ENCODE measurements at regions not wholly inside any gene's neighbourhood (a gene's known extent, or its start where the extent isn't known, plus 50 kb on each side); places are given as distances from the start of the nearest gene placed in this dataset.

- H3K4me3 ChIP-seq (ENCODE audit: low read depth, low read length) = no peak overlapping the region
- DNase-seq (ENCODE audit: low read depth) = no peak
- TF ChIP-seq CTCF (IDR thresholded peaks at IDR 0.05; ENCODE audit: insufficient read depth, low read length) = no peak
Measured at GRCh38 chr11:24344222-24344621, 152.6 kb upstream of the LUZP2 start.

DNA sequence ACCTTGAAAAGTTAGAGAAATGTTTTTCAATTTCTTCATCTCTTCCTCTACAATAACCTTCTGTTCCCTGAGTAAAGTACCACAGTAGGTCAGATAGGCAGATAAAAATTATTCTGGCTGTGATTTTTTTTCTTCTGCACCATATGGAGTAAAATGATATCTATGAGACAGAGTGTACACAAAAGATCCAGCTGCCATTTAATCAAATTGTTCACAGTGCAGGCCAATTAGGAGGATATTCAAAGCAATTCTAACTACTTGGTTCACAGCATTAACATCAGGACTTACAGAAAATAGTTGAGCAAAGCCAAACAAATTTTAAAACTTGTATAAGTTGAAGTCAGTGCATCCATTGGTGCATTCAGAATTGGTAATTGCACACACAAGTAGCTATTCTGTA is 147.9 kb upstream of the LUZP2 start:
- TF ChIP-seq CTCF (IDR thresholded peaks at IDR 0.05; ENCODE audit: insufficient read depth, low read length) = no peak
- DNase-seq (ENCODE audit: low read depth) = no peak
- H3K4me3 ChIP-seq (ENCODE audit: low read depth, low read length) = no peak overlapping the region

GRCh38 chr11:24351179-24351578 is 145.7 kb upstream of the LUZP2 start:
- no peak for TF ChIP-seq CTCF (IDR thresholded peaks at IDR 0.05; ENCODE audit: insufficient read depth, low read length)
- H3K4me3 ChIP-seq (ENCODE audit: low read depth, low read length) = no peak overlapping the region
- no peak for DNase-seq (ENCODE audit: low read depth)

GRCh38 chr11:24356501-24356900 is 140.4 kb upstream of the LUZP2 start:
- TF ChIP-seq CTCF (IDR thresholded peaks at IDR 0.05; ENCODE audit: insufficient read depth, low read length) = no peak
- no peak overlapping the region for H3K4me3 ChIP-seq (ENCODE audit: low read depth, low read length)
- no peak for DNase-seq (ENCODE audit: low read depth)

DNA sequence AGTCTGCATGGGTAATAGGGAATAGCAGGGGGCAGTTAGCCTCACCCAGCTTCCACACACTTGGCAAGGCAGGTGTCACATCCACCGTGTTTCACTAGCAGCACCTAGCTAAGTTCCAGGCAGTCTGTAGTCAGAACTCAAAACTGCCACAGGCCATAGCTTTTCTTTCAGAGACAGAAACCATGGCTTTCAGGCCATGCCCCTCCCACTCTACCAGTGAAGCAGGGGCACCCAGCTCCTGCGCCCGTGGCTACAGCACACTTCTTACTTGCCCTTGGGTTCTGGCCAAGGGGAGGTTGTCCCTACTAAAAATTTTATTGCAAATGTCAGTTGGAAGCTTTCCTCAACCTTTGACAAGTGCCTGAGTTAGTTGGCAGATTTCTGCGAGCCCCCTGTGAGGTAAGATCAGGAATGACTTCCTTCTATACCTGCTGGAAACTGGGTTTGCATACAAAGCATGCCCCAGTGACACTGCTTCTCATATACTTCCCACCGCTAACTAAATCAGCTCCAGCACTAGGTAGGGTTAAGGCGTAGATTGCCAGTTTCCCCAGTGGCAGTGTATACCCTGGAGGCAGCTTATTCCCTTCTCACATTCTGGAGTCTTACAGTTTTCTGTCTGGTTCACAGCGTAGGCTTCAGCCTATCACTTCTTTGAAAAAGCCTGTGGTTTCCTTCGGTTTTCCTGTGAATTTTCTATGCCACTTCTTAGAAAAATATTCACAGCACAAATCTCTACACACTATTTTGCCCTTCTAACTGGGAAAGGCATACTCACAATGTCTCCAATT is 139.0 kb upstream of the LUZP2 start:
- no peak for DNase-seq (ENCODE audit: low read depth)
- no peak overlapping the region for H3K4me3 ChIP-seq (ENCODE audit: low read depth, low read length)
- no peak for TF ChIP-seq CTCF (IDR thresholded peaks at IDR 0.05; ENCODE audit: insufficient read depth, low read length)

- DNase-seq (ENCODE audit: low read depth) = no peak
- no peak for TF ChIP-seq CTCF (IDR thresholded peaks at IDR 0.05; ENCODE audit: insufficient read depth, low read length)
Measured at GRCh38 chr11:24372491-24372890, 124.4 kb upstream of the LUZP2 start.

GRCh38 chr11:24373516-24373915 is 123.3 kb upstream of the LUZP2 start:
- no peak overlapping the region for H3K4me3 ChIP-seq (ENCODE audit: low read depth, low read length)
- DNase-seq (ENCODE audit: low read depth) = no peak
- TF ChIP-seq CTCF (IDR thresholded peaks at IDR 0.05; ENCODE audit: insufficient read depth, low read length) = no peak

More at GRCh38 chr11:24372491-24372890, 124.4 kb upstream of the LUZP2 start:
- no peak overlapping the region for H3K4me3 ChIP-seq (ENCODE audit: low read depth, low read length)

All from fibroblast of the aortic adventitia (primary cell).